ENCODE measurements at regions not wholly inside any gene's neighbourhood (a gene's known extent, or its start where the extent isn't known, plus 50 kb on each side); places are given as distances from the start of the nearest gene placed in this dataset.
"Not testable (repeated sequence)": the region's sequence is repeated elsewhere in the genome, so short reads cannot be mapped to it uniquely, and the experiment has no call there.

DNA sequence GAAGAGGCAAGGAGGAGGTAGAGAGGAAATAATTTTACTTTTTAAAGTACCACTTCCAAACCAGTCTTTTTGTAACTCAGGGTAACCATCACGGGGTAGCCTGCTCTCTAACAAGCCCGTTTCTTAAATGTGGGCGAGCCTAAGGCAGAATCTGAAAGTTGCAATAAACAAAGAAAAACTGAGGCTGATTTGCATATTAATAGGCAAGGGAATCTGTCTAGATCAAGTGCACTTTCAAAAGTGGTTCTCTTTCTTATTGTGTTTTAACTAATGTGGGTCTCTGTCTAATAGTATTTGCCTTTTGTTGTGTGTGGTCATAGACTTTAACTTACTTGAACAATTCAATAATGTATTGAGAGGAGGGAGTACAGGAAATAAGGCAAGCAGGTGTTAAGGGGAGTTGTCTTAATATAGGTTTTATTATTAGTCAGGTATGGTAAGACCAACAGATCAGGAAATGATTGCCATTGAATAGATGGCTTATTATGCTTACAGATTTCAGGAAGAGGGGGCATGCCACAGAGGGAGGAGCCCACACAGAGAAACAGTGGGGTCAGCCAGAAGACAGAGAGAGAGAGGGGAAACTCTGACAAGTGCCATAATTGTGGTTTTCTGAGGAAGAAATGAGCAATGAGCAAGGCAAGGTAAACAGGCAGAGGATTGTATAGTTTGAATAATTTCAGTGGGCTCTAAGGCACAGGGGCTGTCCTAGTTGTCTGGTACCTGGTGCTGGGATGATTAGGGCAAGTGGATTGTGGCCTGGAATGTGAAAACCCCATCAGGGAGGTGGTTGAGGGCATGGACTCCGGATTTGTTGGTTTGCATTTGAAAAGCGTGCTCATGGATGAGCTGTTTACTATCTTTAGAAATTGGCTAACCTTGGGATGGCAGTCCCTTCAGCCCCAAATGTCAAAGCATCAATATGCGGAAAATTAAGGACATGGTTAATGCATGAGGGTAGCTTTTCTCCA, 237.2 kb downstream of the TOX3 start:
- no peak for DNase-seq (ENCODE audit: low read depth)

- no peak for DNase-seq (ENCODE audit: low read depth)
Measured at GRCh38 chr16:52308051-52308450, 238.9 kb downstream of the TOX3 start.

- no peak for DNase-seq (ENCODE audit: low read depth)
Measured at GRCh38 chr16:52301026-52301425, 245.9 kb downstream of the TOX3 start.

DNA sequence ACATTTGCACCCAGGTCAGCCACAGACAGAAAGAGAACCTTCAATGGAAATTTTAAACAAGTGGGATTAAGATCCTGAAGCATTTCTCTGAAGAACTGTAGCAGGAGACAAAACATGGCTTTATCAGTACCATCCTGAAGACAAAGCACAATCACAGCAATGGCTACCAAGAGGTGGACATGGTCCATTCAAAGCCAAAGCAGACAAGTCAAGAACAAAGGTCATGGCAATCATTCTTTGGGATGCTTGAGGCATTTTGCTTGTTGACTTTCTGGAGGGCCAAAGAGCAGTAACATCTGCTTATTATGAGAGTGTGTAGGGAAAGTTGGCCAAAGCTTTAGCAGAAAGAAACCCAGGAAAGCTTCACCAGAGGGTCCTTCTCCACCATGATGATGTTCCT, 248.2 kb downstream of the TOX3 start:
- DNase-seq (ENCODE audit: low read depth) = no peak

- not testable (repeated sequence) for DNase-seq (ENCODE audit: low read depth)
Measured at GRCh38 chr16:52296706-52297315, 250.1 kb downstream of the TOX3 start.

- no peak for DNase-seq (ENCODE audit: low read depth)
Measured at GRCh38 chr16:52296076-52296475, 250.9 kb downstream of the TOX3 start.

- DNase-seq (ENCODE audit: low read depth) = no peak
Measured at GRCh38 chr16:52294660-52295059, 252.3 kb downstream of the TOX3 start.

DNA sequence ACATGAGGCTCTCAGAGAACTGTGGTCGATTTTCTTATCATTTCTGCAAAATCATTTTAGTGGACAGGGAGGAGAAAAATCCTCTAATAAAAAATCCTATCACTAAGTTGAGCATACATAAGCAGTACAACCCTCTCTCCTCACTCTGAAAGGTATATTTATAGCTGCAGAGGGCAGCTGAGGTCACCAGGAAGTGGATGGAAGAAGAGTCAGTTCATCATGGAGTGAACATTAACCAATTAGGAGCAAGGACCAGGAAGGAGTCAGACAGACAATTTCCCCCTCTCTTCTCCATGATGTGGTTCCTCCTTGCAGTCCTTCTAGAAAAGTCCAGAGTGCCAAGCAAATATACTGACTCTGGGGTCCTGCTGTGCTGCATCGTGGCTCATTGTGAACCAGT, 253.7 kb downstream of the TOX3 start:
- DNase-seq (ENCODE audit: low read depth) = no peak

DNA sequence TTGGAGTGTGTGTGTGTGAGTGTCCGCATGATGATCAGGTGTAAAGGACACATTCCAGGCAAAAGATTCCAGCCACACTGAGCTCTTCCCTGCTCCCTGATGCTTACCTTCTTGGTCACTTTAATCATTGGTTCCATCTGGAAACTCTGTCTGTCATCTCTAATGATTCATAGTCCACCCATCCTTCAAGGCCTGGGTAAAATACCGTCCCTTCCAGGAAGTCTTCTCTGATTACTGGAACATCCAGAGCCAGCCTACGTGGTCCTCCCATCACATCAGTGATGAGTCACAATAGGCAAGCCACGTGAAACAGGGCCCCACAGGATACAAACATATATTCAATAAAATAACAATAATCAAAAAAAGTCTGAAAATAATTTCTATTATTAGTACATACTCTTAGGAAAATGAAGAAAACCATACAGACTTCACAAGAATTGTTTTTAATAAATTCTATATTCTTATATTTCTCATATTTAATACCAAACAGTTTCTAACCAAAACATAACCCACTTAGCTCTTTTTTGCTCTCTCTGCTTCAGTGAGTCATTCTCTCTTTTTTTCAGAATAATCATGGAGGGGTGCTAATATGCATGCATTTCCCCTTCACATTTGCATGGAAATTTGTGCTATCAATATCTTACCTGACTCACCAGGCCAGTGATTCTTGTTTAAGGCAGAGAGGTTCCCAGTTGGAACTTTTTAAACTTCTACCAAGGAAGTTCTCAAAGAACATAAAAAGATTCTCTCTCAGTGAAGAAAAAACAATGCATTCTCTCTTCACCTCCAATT, 263.2 kb downstream of the TOX3 start:
- no peak for DNase-seq (ENCODE audit: low read depth)

DNA sequence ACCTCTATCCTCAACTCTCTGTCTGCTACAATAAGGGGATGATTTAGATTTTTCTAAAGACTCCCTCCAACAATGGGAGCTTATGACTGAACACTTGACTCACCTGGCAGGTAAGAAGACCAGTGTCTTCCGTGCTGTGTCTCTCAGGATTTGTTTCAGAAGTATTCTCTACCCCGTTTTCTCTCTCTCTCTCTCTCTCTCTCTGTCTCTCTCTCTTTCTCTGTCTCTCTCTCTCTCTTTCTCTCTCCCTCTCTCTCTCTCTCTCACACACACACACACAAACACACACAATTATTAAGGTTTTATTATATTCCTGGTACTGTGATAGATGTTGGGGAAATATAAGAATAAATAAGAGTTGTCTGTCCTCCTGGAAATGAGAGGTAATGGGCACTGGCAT, 263.9 kb downstream of the TOX3 start:
- DNase-seq (ENCODE audit: low read depth) = no peak

GRCh38 chr16:52280086-52280485, 266.9 kb downstream of the TOX3 start:
- DNase-seq (ENCODE audit: low read depth) = no peak

- no peak for DNase-seq (ENCODE audit: low read depth)
Measured at GRCh38 chr16:52271088-52271750, 275.7 kb downstream of the TOX3 start.

- DNase-seq (ENCODE audit: low read depth) = no peak
Measured at GRCh38 chr16:52265446-52265861, 281.5 kb downstream of the TOX3 start.

DNA sequence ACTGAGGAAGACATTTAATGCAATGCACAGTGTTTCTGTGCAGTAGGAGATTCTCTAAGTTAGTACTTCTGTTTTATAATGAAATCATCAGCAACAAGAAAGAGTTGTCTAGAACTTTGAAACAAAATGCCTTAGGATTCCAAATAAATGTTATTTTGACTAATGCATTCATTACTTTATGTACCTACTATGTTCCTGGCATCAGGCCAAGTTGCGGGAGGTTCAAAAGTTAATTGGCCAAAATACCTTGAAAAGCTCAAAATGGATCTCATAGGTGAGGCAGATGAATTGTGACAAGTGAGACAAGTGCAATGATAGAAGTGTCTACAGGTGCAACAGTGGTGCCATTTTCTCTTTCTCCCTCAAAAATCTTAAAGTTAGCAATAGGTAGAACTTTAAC, 289.4 kb downstream of the TOX3 start:
- DNase-seq (ENCODE audit: low read depth) = no peak

- no peak for DNase-seq (ENCODE audit: low read depth)
Measured at GRCh38 chr16:52256310-52257078, 290.4 kb downstream of the TOX3 start.

DNA sequence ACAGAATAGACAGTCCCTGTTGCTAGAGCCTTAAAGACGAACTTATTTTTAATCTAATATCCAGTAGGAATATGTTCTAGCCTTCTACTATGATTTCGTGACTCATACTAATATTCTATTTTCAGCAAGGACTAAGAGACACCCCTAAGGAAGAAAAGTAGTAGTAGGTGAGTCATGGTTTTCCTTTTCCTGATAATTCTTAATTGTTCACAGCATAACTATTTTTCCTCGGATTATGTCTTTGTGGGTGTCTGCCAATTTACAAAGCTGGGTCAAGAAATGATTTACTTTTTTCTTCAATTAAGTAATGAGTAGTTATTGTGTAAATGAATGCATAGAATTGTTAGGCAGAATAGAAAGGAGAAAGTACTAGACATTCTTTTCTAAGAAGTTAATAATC, 292.2 kb downstream of the TOX3 start:
- DNase-seq (ENCODE audit: low read depth) = peak; percentile 3

GRCh38 chr16:52252680-52253079, 294.3 kb downstream of the TOX3 start:
- no peak for DNase-seq (ENCODE audit: low read depth)

DNA sequence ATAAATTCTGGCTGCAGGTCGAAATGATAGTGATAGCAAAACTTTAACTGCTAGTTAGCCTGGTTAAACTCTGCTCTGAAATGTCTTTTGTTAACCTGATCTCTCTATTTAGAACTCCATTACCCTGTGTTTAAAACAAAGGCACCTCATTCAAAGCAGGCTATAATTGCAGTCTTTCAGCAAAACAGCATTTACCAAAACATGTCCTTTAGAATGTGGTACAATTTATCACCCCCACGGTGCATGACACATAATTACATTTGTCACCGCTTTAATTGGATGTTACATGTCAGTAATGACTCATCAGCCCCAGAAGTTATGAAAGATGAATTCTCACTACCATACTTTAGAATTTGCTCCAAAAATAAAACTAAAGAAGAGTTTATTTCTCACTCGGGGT, 295.4 kb downstream of the TOX3 start:
- DNase-seq (ENCODE audit: low read depth) = peak; percentile 16

- DNase-seq (ENCODE audit: low read depth) = no peak
Measured at GRCh38 chr16:52247737-52248136, 299.2 kb downstream of the TOX3 start.

DNA sequence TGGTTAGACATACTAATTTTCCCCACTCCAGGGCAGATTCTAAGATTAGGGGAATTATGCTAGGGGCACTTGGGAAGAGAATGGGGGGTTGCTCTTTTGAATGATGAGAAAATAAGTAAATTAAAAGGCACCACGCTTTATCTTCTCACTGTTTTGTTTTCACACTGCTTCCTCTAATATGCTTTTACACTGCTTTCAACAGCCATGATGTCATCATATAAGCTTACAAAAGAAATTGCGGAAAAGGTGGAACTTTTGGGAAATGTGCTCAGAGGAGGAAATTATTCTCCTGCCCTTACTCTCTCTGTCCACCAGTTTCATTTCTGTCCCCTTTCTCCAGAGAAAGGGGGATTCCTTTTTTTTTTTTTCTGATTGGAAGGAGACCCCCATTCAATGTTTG, 308.2 kb downstream of the TOX3 start:
- DNase-seq (ENCODE audit: low read depth) = no peak

GRCh38 chr16:52237823-52238222, 309.1 kb downstream of the TOX3 start:
- DNase-seq (ENCODE audit: low read depth) = peak; percentile 3

Measured in M059J (cell line).